ENCODE measurements at regions not wholly inside any gene's neighbourhood (a gene's known extent, or its start where the extent isn't known, plus 50 kb on each side); places are given as distances from the start of the nearest gene placed in this dataset.

- Histone ChIP-seq H3K4me1 (ENCODE audit: control insufficient read depth in 1 of 2, insufficient read depth in 2 of 2, low read length in 2 of 2) (no peaks in the 10 kb centered on the region), H4K20me1 (ENCODE audit: insufficient read depth) (no peaks in the 10 kb centered on the region), H3K9ac (ENCODE audit: low read length) (no peak overlapping the region), H3K9me3 (ENCODE audit: control insufficient read depth in 1 of 2, insufficient read depth in 1 of 2, low read depth in 1 of 2, low read length in 2 of 2) (no peaks in the 10 kb centered on the region), H2AFZ (ENCODE audit: low read depth, low read length, poor library complexity, severe bottlenecking) (no peak overlapping the region), H3K27me3 (ENCODE audit: insufficient read depth, low read length) (no peaks in the 10 kb centered on the region), H3K4me2 (ENCODE audit: low read length) (no peak overlapping the region), H3K4me3 (replicated peaks in 1 of 2; ENCODE audit: low read depth in 1 of 2, low read length in 2 of 2) (no peak overlapping the region), H3K79me2 (ENCODE audit: insufficient read depth, low read length) (no peaks in the 10 kb centered on the region), H3K36me3 (ENCODE audit: control insufficient read depth in 1 of 2, insufficient read depth in 2 of 2, low read length in 2 of 2) (no peaks in the 10 kb centered on the region), H3K27ac (ENCODE audit: low read depth, low read length) (no peak overlapping the region), H3K9me2 (ENCODE audit: insufficient read depth) (no peaks in the 10 kb centered on the region)
- ChIA-PET POLR2A (no interaction called here), RAD21 (ENCODE audit: low non-redundant PET in 1 of 2, low total read pairs in 2 of 2, uncharacterized antibody in 2 of 2, unreplicated experiment in 2 of 2) (no interaction called here), CTCF (no interaction called here)
- no TSS peak for BruUV-seq (replicated peaks)
- ATAC-seq (no peak), DNase-seq (ENCODE audit: low read depth, low spot score) (no peak)
- TF ChIP-seq RAD21 (IDR thresholded peaks at IDR 0.05; ENCODE audit: low read depth) (no peak), CEBPB (IDR thresholded peaks at IDR 0.05; ENCODE audit: low read depth) (no peak), ELF1 (IDR thresholded peaks at IDR 0.05; ENCODE audit: borderline replicate concordance, low read depth) (no peak), FOSL1 (IDR thresholded peaks at IDR 0.05; ENCODE audit: low read depth) (no peak), TCF7L2 (IDR thresholded peaks at IDR 0.05; ENCODE audit: borderline replicate concordance, extremely low read depth, insufficient read depth, insufficient read length) (no peak), SP1 (IDR thresholded peaks at IDR 0.05; ENCODE audit: low read depth) (no peak), MAX (IDR thresholded peaks at IDR 0.05) (no peak), YY1 (IDR thresholded peaks at IDR 0.05; ENCODE audit: extremely low read depth, insufficient replicate concordance, low read depth, low read length) (no peak), ZFX (IDR thresholded peaks at IDR 0.05) (no peak), JUND (IDR thresholded peaks at IDR 0.05) (no peak), ZBTB33 (IDR thresholded peaks at IDR 0.05; ENCODE audit: extremely low read depth, insufficient replicate concordance, low read length) (no peak), CBX3 (IDR thresholded peaks at IDR 0.05; ENCODE audit: low read depth) (no peak), REST (IDR thresholded peaks at IDR 0.05; ENCODE audit: low read depth) (no peak), SIN3A (IDR thresholded peaks at IDR 0.05; ENCODE audit: low read depth) (no peak)
- intact Hi-C loops (cut with micrococcal nuclease), result no loop called here
Observed at GRCh38 chr13:84570831-84571230, 688.6 kb upstream of the SLITRK1 start.

All from HCT116 (cell line).